NCI-H1417 (cell line): ENCODE measurements at regions not wholly inside any gene's neighbourhood (a gene's known extent, or its start where the extent isn't known, plus 50 kb on each side); places are given as distances from the start of the nearest gene placed in this dataset.
"Not testable (repeated sequence)": the region's sequence is repeated elsewhere in the genome, so short reads cannot be mapped to it uniquely, and the experiment has no call there.

Experiments used
- DNase-seq, 3 experiments: peaks; one replicate each; lab custom pipeline; 2025; lab: John Stamatoyannopoulos, UW

DNA sequence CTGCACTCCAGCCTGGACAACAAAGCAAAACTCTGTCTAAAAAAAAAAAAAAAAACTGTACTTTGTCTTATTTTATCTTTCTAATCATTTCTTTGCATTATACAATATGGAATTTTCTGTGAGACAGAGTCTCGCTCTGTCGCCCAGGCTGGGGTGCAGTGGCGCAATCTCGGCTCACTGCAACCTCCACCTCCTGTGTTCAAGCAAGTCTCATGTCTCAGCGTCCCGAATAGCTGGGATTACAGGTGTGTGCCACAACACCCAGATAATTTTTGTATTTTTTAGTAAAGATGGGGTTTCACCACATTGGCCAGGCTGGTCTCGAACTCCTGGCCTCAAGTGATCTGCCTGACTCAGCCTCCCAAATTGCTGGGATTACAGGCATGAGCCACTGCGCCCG lies 90.0 kb downstream of the MRPL14 start:
- not testable (repeated sequence) for DNase-seq

DNA sequence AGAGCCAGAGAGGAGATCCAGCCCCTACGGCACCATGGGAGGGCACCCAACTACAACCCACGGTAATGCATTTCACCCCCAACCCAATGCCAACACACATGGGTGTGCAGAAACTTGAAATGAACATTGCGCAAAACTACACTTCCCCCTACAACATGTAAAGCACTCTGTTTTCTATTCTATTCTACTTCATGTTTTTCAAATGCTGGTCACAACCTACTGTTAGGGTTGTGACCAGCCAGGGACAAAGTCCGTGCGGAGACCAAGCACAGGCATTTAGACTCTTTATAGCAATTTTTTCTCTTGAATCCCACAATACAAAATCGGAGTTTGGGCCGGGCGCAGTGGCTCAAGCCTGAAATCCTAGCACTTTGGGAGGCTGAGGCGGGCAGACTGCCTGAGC lies 90.6 kb downstream of the MRPL14 start:
- DNase-seq: no peak

DNA sequence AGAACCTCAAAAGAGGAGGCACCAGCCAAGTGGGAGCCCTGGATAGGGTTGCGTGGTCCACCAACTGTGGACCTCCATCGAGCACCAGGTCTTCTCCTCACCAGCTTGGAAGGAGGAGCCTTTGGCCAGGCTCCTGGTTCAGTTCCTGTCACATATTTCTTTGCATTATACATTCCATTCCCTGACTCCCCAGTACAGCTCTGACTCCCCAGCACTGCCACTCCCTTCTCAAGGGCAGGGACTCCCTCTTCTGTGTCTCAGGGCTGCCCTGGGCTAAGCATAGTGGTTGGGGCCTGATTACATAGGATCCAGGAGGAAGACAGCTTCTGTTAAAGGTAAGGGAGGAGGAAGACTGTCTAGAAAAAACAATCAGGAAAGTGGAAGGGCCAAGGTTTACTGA lies 91.1 kb downstream of the MRPL14 start:
- DNase-seq: no peak

DNA sequence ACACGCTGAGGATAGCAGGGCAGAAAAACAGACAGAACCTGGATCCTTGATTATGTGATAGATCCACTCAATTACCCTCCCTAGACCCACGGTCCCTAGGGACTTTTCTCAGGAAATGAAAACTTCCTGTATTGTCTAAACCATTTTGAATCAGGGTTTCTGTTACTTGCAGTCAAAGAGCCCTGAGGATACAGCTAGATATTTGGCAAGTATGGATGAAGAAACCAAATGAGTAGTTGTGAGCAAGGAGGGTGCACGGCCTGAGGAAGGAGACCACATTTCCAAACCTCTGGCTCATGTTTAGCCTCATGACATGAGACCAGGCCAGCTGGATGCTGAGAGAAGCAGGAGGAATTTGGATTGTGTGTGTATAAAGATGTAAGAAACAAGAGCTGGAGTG lies 91.6 kb downstream of the MRPL14 start:
- DNase-seq: no peak

DNA sequence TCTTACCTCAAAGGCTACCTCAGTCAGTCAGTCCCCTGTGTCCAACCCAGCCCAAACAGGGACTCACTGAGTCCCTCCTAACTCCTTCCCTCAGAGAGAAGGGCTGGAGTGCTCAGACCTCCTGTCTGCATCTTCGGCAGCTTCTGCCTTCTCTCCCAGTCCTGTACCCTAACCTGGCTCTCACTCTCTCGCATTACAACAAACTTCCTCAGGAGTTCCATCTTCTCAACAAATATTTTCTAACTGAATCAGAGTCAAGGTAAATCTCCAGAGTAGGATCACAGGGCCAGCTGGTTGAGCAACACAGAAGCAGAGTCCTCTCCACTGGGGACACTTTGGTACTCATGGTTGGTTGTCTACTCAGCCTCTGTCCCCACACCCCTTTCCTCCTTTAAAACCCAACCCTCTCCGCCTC lies 92.3 kb downstream of the MRPL14 start:
- DNase-seq: no peak

DNA sequence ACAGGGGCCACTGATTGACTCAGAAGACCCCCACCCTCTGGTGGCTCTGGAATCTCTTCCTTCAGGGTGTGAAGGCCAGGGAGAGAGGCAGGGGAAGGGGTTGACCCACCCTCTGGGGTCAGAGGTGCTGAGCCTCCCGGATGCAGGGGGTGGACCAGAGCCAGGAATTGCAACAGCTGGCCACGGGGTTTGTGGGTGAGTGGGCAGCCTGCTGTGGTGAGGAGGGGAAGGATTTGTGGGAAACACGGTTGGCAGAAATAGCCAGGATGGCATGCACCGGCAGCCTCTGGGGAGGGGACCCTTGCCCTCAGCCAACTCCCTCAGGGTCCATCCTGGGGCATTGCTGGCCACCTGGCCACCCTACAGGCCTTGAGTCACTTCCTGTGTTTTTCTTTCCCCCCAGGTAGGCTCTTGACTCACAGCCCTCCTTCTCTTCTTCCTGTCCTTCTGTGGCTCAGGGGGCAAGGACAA lies 92.8 kb downstream of the MRPL14 start:
- no peak for DNase-seq

DNA sequence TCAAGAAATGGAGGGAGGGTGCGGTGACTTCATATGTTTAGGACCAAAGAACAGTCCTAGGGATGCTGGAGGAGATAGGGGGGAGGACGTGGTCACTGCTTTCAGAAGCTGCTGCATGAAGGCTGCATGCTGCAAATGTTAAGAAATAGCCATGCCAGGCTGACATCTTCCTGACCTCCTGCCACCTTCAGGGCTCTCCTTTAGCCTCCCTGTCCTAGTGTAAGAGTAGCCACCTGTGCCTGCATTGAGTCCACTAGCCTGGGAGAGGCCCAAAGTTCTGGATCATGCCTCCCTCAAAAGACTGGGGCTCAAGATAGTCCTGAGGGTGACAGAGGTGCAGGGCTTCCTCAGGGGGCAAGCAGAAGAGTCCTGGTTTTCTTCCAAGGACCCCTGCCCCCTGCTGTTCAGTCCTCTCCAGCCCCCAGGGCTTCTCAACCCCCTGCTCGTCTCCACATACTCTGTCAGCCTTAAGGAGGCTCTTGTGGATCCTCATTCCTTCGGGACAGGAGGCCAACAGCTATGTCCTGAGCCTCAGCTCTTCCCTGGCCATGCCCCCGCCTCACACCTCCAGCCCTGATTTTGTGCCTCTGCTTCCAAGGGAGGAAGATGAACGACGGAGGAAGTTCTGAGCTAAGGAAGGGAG lies 96.3 kb downstream of the MRPL14 start:
- DNase-seq: no peak

DNA sequence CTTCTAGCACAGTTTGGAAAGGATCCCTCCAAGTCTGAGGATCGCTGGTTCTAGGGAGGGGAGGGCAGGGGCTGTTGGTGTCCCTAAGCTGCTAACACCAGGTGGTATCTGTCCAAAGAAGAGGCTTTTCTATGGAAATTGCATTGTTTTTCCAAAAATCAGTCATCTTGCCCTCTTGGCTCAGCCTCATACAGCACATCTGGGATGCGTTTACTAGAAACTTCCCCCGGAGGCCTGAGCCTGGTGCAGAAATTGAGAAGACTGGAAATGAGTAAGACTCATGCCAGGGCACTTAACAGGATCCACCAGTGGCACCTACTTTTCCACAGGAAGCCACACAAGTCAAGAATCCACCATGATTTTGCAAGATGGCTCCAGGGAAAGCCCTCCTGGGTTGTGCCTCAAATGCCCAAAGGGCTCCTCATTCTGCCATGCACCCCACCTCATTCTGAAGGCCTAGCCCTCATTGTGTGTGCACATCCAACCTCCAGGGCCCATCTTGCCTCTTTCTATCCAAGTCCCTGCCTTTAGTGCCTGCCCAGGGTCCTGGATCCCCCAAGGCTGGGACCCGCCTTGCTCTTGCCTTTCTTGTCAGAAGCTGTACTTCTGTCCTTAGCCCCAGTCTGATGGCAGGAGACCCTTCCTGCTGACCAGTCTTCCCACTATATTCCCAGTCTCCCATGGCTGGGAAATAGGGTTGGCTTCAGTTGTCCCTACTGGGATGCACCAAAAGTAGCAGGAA lies 97.6 kb downstream of the MRPL14 start:
- DNase-seq: no peak

DNA sequence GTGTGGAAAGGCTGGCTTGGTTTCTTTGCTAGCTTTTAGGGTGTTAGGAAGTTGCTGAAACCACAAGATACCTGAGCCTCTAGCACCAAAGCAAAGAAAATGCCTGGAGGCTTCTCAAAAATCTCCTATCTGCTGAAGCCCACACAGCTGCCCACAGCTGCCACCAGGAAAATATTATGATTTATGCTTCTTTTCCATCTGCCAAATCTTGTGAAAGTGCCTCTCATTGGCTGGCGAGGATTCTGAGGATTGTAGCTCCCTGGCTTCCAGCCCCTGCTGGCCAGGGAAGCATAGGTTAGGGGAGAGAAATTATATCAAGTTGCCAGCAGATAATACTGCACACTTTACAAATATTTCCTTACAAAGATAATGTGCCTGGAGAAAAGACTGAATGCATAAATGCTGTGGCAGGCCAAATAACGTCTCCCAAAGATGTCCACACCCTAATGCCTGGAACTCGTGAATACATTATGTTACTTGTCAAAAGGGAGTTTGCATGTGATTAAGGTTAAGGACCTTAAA lies 98.4 kb downstream of the MRPL14 start:
- DNase-seq: no peak

DNA sequence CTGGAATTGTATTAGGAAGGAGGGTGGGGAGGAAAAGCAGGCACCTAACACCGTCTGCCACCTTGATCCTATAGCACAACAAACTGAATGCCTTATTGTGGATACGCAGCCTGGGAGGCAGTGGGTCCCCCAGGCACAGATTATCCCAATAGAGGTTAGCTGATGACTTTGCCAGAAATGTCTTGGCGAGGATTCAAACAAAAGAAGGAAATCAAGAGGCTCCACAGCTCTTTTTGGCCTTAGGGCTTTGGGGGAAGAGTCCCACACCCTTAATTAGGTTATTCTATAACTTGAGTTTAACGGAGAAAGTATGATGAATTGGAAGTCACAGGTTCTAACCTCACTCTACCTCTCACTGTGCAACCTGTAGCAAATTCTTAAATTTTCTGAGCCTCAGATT lies 102.0 kb downstream of the MRPL14 start:
- no peak for DNase-seq

DNA sequence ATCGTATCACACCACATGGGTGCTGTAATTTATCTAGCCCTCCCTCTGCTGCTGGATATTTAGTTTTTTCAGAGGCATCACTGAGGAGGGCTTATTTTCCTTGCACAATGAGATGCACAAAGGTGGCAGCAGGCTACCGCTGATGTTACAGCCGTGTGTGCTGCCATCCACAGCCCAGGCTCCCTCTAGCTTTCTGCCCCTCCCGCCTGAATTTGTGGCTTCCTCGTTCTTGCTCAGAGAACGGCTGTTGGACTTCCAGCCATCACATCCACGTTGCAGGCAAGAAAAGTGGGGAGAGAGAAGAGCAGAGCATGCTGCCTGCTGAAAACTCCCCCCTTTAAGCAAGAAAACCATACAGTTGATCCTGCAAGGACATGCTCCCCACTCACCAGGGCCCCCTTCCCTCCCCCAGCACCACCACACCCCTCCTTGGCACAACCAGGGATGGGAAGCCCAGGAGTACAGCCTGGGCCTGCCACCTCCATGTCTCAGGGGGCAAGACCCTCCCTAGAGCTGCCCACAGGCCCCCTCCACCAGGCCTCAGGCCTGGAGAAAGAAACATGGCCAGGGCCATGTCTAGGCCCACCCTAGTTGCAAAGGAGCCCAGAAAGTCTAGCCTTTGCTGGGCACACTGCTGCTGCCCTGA lies 102.6 kb downstream of the MRPL14 start:
- no peak for DNase-seq

DNA sequence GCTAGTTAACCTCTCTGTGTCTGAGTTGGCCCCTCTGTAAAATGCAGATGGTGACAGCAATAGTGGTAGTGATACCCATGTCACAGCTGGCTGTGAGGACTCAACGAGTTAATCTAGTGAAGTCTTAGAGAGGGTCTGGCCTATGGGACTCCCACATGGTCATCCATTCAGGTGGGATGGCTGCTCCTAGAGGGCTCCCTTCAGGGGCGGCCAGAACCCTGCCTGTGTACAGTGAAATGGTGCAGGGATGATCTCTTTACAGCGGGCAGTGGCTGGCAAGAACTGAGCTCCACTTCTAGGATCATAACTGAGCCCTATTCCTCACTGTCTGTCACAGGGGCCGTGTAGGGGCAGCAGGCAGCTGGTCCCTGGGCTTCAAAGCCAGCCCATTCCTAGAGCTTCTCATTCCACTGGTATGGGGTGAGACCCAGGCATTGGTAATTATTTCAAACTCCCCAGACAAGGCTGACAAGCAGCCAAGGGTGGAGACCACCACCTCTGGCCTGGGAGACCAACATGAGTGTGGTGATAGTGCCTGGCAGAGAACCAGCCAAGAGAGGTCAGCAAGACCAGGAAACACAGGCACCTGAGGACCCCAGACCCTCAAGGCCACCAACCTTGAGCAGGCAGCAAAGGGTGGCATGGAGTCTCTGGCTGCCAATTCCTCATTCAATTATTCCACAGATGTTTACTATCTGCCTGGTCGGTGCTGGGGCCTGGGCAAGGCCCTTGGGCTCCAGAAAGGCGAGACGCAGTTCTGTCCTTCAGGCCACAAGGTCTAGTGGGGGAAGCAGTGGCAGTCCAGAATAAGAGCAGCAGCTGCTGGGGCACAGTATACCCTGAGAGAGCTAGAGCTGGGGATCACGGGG lies 103.4 kb downstream of the MRPL14 start:
- DNase-seq: no peak

DNA sequence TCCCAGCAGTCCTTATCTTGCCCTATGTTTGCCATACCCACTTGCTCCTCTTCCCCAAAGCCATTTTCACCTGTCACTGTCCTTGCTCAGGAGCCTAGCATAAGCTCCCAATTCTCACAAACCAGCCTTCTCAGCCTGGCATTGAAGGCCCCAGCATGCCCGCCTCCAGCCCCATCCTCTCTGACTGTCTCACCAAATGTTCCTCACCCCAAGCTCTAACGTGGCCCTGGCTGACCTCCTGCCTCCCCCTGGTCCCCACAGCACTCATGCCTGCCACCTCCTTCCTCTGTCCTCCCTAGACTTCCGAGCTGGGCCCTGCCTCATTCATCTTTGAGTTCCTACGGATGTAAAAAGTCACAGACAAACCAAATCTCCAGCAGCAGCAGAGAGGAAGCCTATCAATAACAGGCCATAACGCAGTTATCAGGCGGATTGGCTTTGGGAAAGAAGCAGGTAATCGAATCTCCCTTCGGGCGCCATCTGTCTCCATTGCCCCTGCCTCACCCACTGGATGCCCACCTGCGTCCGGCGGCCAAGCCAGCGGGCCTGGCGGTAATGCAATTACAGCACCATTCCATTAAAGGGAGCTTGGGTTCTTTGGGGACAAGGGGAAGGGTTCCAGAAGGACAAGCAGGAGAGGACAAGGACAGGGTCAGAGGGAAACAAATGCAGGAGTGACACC lies 104.4 kb downstream of the MRPL14 start:
- DNase-seq: no peak

DNA sequence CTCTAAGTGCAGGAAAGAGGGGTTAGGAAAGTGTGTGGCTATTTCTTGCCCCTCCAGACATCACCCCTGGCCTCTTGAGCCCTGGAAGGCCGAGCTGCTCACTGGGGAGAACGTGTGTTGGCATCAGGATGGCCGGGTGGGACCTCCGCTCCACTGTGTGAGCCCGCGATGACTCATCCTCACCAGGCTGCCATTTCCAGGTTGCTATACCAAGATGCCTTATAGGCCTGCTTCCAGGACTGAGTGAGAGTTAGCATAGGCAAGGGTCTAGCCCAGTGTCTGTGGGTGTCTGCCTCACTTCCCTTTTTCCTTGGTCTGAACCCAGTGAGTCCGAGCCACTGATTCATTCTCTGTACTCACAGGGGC lies 105.0 kb downstream of the MRPL14 start:
- DNase-seq: no peak

DNA sequence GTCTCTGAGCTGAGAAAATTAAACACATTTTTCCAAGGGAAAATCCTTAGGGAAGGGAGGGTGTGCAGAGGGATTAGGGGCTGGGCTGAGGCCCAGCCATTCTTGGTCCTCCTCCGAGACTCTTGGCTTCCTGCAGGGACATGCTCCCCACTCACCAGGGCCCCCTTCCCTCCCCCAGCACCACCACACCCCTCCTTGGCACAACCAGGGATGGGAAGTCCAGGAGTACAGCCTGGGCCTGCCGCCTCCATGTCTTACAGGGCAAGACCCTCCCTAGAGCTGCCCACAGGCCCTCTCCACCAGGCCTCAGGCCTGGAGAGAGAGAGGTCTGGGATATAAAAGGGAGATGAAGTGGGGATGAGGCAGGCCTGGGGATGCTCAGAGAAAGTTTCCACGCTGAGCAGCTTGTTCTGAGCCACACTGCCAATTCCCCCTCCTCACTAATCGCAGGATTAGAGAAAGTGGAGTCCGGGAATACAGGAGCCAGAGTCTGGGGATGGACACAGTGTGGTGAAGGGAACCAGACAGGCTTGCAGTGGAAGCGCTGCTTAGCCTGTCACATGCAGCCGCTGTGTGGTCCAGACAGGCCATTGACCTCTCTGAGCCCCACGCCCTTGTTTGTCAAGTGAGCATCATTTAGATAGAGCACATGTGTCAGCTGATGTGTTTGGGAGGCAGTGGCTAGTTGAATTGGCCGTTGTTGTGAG lies 105.5 kb downstream of the MRPL14 start:
- no peak for DNase-seq

DNA sequence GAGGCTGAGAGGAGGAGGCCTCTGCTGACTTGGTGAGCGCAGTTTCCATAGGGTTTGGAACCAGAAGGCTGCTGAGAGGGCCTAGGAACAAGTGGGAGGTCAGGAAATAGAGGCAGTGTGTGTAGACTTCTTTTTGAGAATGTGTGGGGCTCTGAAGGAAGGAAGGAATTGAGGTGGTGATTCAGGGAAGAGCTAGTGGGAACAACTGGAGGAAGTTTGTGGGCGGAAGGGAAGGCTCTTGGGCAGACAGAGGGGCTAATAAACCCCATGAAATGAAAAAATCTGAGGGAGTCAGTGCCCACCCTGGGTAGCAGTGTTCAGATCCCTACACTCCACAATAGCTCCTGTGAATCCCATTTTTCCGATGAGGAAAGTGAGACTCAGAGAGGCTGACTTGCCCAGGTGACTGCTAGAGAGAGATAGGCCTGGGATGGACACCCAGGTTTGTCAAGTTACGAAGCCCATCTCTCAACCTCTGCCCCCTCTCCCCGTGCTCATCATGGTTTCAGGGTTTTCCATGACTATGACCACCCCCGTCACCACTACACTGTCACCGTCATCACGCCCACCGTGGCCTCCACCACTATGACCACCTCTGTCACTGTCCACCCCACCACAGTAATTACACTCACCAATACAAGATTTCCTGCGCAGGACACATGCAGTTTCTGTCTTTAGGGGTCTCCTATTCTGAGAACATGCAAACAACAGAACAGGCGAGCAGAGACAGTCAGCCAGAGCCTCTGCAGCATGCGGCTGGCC lies 106.4 kb downstream of the MRPL14 start:
- DNase-seq: no peak

DNA sequence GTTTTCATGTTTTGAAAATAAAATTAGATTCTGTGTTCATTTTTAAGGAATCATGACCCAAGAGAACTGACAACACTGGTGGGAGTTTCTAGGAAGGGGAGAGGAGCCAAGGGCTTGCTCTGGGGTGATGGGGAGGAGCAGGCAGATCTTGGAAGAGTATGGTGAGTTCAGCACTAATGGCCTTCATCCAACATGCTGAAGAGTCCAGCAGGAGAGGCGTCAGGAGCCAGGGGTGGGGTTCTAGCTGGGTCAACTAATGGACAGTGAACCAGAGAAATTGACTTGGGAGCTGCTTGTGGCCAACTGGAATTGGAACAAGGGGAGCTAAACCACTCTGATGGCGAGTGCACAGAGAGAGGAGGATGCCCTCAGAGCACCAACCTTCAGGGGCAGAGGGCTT lies 107.1 kb downstream of the MRPL14 start:
- no peak for DNase-seq

DNA sequence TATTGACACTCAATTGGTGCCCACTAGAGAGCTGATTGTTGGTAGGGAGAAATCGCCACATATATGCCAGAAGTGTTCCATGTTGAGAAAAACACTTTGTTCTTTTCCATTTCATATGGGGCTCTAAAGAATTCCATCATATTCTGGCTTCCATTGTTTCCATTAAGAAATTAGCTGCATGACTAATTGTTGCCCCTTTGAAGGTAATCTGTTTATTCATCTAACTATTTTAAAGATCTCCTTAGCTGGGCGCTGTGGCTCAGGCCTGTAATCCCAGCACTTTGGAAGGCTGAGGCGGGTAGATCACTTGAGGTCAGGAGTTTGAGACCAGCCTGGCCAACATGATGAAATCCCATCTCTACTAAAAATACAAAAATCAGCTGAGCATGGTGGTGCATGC lies 109.9 kb downstream of the MRPL14 start:
- not testable (repeated sequence) for DNase-seq

DNA sequence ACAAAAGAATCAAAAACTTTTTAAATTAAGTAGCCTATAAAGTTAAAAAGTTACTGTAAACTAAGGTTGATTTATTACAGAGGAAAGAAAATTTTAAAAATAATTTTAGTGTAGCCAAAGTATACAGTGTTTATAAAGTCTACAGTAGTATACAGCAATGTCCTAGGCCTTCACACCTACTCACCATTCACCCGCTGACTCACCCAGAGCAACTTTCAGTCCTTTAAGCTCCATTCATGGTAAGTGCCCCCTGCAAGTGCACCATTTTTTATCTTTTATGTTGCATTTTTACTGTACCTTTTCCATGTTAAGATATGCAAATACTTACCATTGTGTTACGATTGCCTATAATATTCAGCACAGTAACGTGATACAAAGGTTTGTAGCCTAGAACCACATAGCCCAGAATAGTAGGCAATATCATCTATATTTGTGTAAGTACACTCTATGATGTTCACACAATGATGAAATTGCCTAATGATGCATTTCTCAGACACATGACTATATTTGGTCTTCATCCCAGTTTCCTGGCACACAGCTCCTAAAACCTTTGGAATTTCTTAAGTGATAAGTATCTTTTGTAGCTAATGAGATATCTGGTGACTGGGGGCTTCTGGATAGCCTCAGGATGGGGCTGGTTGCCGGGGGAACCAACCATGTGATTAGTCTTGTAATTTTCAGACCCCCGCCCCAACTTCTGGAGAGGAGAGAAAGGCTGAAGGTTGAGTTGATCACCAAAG lies 111.0 kb downstream of the MRPL14 start:
- DNase-seq: no peak
